A549 (cell line): ENCODE measurements at regions not wholly inside any gene's neighbourhood (a gene's known extent, or its start where the extent isn't known, plus 50 kb on each side); places are given as distances from the start of the nearest gene placed in this dataset.

ENCODE experiments used
- ATAC-seq, 2 experiments: fragments of 200-7000 bp in 1 of 2; fragments of >200 bp in 1 of 2; cut with Nextera tagmentation in 1 of 2; cut with Tn5 transposase in 1 of 2; 3 replicates each; pipeline versions ENCODE4 v1.8.0 to v1.9.1; 2018 to 2020; ENCODE audit warnings: mild to moderate bottlenecking in 1 of 2, moderate library complexity in 1 of 2
- CTCF ChIA-PET: fragments of 300-600 bp; sonication (Branson Sonifier 250); formaldehyde crosslinking; extraction: SDS; loops from one replicate; lab custom pipeline; 2021; ENCODE audit warnings: antibody characterized with exemption, inconsistent platforms; lab: Yijun Ruan, JAX
- POLR2A ChIA-PET: fragments of 350-600 bp; formaldehyde crosslinking; extraction: SDS; loops from one replicate; lab custom pipeline; 2021; ENCODE audit warnings: antibody characterized with exemption, inconsistent platforms; lab: Yijun Ruan, JAX
- DNase-seq, 2 experiments: peaks; one replicate each; pipeline versions ENCODE4 v3.0.0 to v3.0.0-alpha.2; 2011 to 2016; ENCODE audit warnings: low read depth in 1 of 2, low spot score in 1 of 2
- FAIRE-seq: peaks from 2 replicates; lab custom pipeline; 2011; peaks lifted over from hg19 to GRCh38; lab: Jason Lieb, UNC
- H3K27ac ChIP-seq, 2 experiments: fragments of >200 bp; sonication (Bioruptor Twin); formaldehyde crosslinking; 3 replicates each; pipeline ENCODE4 v1.5.1; 2016 to 2017
- H3K4me1 ChIP-seq: fragments of >200 bp; sonication (Bioruptor Twin); formaldehyde crosslinking; 3 replicates; pipeline ENCODE4 v1.6.1; 2016
- H3K4me2 ChIP-seq: fragments of >200 bp; sonication (Bioruptor Twin); formaldehyde crosslinking; 3 replicates; pipeline ENCODE4 v1.6.1; 2016
- H3K4me3 ChIP-seq: fragments of >200 bp; sonication (Bioruptor Twin); formaldehyde crosslinking; 3 replicates; pipeline ENCODE4 v1.5.1; 2016
- H3K9me3 ChIP-seq: fragments of >200 bp; sonication (Bioruptor Twin); formaldehyde crosslinking; 3 replicates; pipeline ENCODE4 v1.6.1; 2016
- CBX2 ChIP-seq: fragments of 200-600 bp; sonication (generic); IDR thresholded peaks from 2 replicates; pipeline ENCODE4 v1.6.1; 2016; ENCODE audit warnings: low read depth, mild to moderate bottlenecking, borderline replicate concordance
- CBX8 ChIP-seq: fragments of 200-600 bp; sonication (generic); IDR thresholded peaks from 2 replicates; pipeline ENCODE4 v1.6.1; 2016
- CHD4 ChIP-seq: fragments of 200-600 bp; sonication (generic); IDR thresholded peaks from 2 replicates; pipeline ENCODE4 v1.6.1; 2016; ENCODE audit warnings: antibody characterized with exemption, mild to moderate bottlenecking, borderline replicate concordance
- CTCF ChIP-seq: fragments of >200 bp; sonication (Bioruptor Twin); formaldehyde crosslinking; IDR thresholded peaks from 3 replicates; pipeline ENCODE4 v1.5.1; 2016
- FOSB ChIP-seq: fragments of 250-450 bp; sonication (Bioruptor Pico); IDR thresholded peaks from 2 replicates; pipeline ENCODE4 v1.5.0; 2020; ENCODE audit warnings: mild to moderate bottlenecking, moderate library complexity
- GATA3 ChIP-seq: IDR thresholded peaks from 2 replicates; pipeline ENCODE4 v1.6.1; 2012; ENCODE audit warnings: borderline replicate concordance
- HDAC2 ChIP-seq: fragments of 200-600 bp; sonication (generic); IDR thresholded peaks from 2 replicates; pipeline ENCODE4 v1.6.1; 2016
- HEYL ChIP-seq: fragments of 250-450 bp; sonication (Bioruptor Pico); IDR thresholded peaks from 2 replicates; pipeline ENCODE4 v1.8.0; 2021; ENCODE audit warnings: mild to moderate bottlenecking, moderate library complexity
- HOXB13 ChIP-seq: fragments of 250-450 bp; sonication (Bioruptor Pico); IDR thresholded peaks from 2 replicates; pipeline ENCODE4 v1.5.0; 2020; ENCODE audit warnings: low read depth, mild to moderate bottlenecking, moderate library complexity
- HOXB5 ChIP-seq: fragments of 250-450 bp; sonication (Bioruptor Pico); IDR thresholded peaks from 2 replicates; pipeline ENCODE4 v1.5.0; 2020; ENCODE audit warnings: mild to moderate bottlenecking, moderate library complexity
- JUN ChIP-seq, 2 experiments: fragments of >200 bp; sonication (Bioruptor Twin); formaldehyde crosslinking; IDR thresholded peaks; 2 replicates in 1 of 2; 3 replicates in 1 of 2; pipeline ENCODE4 v1.6.1; 2016 to 2017
- KDM5A ChIP-seq: fragments of 200-600 bp; sonication (generic); IDR thresholded peaks from 2 replicates; pipeline ENCODE4 v1.6.1; 2016; ENCODE audit warnings: antibody characterized with exemption, mild to moderate bottlenecking
- MAFK ChIP-seq: fragments of 450-650 bp; IDR thresholded peaks from 2 replicates; pipeline ENCODE4 v1.6.1; 2014; ENCODE audit not compliant: partially characterized antibody
- NFE2L2 ChIP-seq: fragments of 150-350 bp; conservative IDR thresholded peaks from 2 replicates; pipeline ENCODE4 v1.6.1; 2014; ENCODE audit warnings: low read length
- NR3C1 ChIP-seq: fragments of >200 bp; sonication (Bioruptor Twin); formaldehyde crosslinking; IDR thresholded peaks from 3 replicates; pipeline ENCODE4 v1.6.1; 2017
- PHF8 ChIP-seq: fragments of 200-600 bp; sonication (generic); IDR thresholded peaks from 2 replicates; pipeline ENCODE4 v1.6.1; 2016; ENCODE audit warnings: low read depth, mild to moderate bottlenecking, antibody characterized with exemption, moderate library complexity, borderline replicate concordance
- RAD21 ChIP-seq, 2 experiments: fragments of >200 bp in 1 of 2; sonication (Bioruptor Twin) in 1 of 2; formaldehyde crosslinking in 1 of 2; IDR thresholded peaks in 1 of 2; conservative IDR thresholded peaks in 1 of 2; 2 replicates in 1 of 2; 3 replicates in 1 of 2; pipeline ENCODE4 v1.6.1; 2012 to 2018; ENCODE audit warnings: inconsistent platforms in 1 of 2
- RARB ChIP-seq: fragments of 250-450 bp; sonication (Bioruptor Pico); IDR thresholded peaks from 2 replicates; pipeline ENCODE4 v1.8.0; 2021; ENCODE audit warnings: mild to moderate bottlenecking, moderate library complexity
- RNF2 ChIP-seq: fragments of 200-600 bp; sonication (generic); IDR thresholded peaks from 2 replicates; pipeline ENCODE4 v1.6.1; 2016; ENCODE audit warnings: low read depth, mild to moderate bottlenecking, antibody characterized with exemption, moderate library complexity, borderline replicate concordance
- SMC3 ChIP-seq: fragments of >200 bp; sonication (Bioruptor Twin); formaldehyde crosslinking; IDR thresholded peaks from 3 replicates; pipeline ENCODE4 v1.6.1; 2018; ENCODE audit warnings: inconsistent platforms
- SREBF2 ChIP-seq: fragments of 450-650 bp; IDR thresholded peaks from 2 replicates; pipeline ENCODE4 v1.6.1; 2014; ENCODE audit warnings: mild to moderate bottlenecking, moderate library complexity
- TFCP2L1 ChIP-seq: fragments of 250-450 bp; sonication (Bioruptor Pico); IDR thresholded peaks from 2 replicates; pipeline ENCODE4 v1.5.0; 2021; ENCODE audit warnings: mild to moderate bottlenecking
- ZC3H11A ChIP-seq: fragments of 450-650 bp; IDR thresholded peaks from 2 replicates; pipeline ENCODE4 v1.6.1; 2014; ENCODE audit warnings: antibody characterized with exemption, mild to moderate bottlenecking
- ZNF302 ChIP-seq: fragments of 250-450 bp; sonication (Bioruptor Pico); IDR thresholded peaks from 2 replicates; pipeline ENCODE4 v1.9.0; 2021; ENCODE audit warnings: inconsistent platforms, mild to moderate bottlenecking, moderate library complexity
- ZSCAN20 ChIP-seq: fragments of 250-450 bp; sonication (Bioruptor Pico); IDR thresholded peaks from 2 replicates; pipeline ENCODE4 v1.8.0; 2022; ENCODE audit warnings: mild to moderate bottlenecking, moderate library complexity
- WGBS: methylation state at CpG from one replicate; pipeline ENCODE4 v1.1.6; 2017; ENCODE audit errors: missing lambda C conversion rate; 5-methylcytosine and 5-hydroxymethylcytosine counted together
- TF ChIP-seq, protein P1 (sequence below): fragments of 150-350 bp; IDR thresholded peaks from 2 replicates; pipeline ENCODE4 v1.6.1; 2014; ENCODE audit warnings: low read depth, mild to moderate bottlenecking, low read length
- TF ChIP-seq, protein P2 (sequence below): IDR thresholded peaks from 2 replicates; pipeline ENCODE4 v1.6.1; 2012; ENCODE audit warnings: low read depth, borderline replicate concordance
- TF ChIP-seq, protein P3 (sequence below): fragments of >200 bp; sonication (Bioruptor Twin); formaldehyde crosslinking; IDR thresholded peaks from 2 replicates; pipeline ENCODE4 v1.6.1; 2016
- TF ChIP-seq, protein P4 (sequence below): fragments of 250-450 bp; sonication (Bioruptor Pico); IDR thresholded peaks from 2 replicates; pipeline ENCODE4 v1.5.0; 2021; ENCODE audit warnings: mild to moderate bottlenecking, moderate library complexity, borderline replicate concordance

DNA sequence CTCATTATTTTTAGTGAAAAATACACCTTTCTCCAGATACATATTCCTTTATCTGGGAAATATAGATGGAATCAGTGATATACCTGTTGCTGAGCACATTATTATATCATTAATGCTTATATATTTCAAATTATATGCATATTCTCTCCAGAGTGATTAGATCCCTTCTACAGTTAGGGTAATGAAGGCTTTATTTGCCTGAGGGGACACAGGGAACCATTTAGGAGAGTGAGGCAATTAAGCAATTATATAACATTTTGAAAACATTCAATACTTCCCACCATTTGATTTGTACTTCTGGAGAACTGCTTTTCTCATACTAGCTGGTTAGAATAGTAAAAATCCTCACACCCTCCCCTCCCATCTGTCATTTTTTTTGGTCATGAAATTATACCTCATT lies 212.8 kb upstream of the NOVA1 start (continued):
- TF ChIP-seq, protein P1, sequence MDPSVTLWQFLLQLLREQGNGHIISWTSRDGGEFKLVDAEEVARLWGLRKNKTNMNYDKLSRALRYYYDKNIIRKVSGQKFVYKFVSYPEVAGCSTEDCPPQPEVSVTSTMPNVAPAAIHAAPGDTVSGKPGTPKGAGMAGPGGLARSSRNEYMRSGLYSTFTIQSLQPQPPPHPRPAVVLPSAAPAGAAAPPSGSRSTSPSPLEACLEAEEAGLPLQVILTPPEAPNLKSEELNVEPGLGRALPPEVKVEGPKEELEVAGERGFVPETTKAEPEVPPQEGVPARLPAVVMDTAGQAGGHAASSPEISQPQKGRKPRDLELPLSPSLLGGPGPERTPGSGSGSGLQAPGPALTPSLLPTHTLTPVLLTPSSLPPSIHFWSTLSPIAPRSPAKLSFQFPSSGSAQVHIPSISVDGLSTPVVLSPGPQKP: no peak

DNA sequence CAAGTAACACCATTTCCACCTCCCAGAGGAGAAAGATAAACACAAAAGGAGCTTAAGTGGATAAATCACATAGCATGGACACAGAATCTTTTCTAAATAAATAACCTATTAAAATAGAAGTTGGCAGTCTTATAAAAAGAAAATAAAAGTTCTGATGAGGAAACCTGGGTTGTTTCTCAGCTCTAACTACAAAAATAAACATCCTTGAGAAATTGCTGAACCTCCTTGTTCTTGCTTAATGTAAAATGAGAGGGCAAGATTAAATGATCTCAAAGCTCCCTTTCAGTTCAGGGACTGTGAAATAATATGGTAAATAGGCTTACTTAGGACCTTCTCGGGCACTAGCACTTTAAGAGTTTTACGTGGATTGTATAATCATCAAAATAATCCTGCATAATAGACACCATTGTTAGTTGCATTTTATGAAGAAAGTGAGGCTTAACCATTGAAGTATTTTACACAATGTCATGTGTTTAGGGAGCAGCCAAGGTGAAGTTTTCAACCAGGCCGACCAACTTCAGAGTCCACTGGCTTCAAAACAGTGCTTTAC lies 214.0 kb upstream of the NOVA1 start:
- H3K4me2 ChIP-seq: peak overlapping the region; percentile 46
- TF ChIP-seq, protein P2, sequence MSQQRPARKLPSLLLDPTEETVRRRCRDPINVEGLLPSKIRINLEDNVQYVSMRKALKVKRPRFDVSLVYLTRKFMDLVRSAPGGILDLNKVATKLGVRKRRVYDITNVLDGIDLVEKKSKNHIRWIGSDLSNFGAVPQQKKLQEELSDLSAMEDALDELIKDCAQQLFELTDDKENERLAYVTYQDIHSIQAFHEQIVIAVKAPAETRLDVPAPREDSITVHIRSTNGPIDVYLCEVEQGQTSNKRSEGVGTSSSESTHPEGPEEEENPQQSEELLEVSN: no peak
- TF ChIP-seq GATA3 (no peak), HDAC2 (no peak), RAD21 (conservative IDR thresholded peaks at IDR 0.05 in 1 of 2, IDR thresholded peaks at IDR 0.05 in 1 of 2) (no peak), SMC3 (no peak), HOXB13 (CRISPR knock-in tag) (no peak), PHF8 (no peak), CTCF (no peak), KDM5A (no peak), FOSB (CRISPR knock-in tag) (no peak), JUN (IDR thresholded peaks at IDR 0.05) (no peak), MAFK (no peak), NR3C1 (no peak), SREBF2 (no peak), TFCP2L1 (CRISPR knock-in tag) (no peak), CHD4 (no peak), HOXB5 (CRISPR knock-in tag) (no peak)
- TF ChIP-seq, protein P1: no peak
- TF ChIP-seq, protein P3, sequence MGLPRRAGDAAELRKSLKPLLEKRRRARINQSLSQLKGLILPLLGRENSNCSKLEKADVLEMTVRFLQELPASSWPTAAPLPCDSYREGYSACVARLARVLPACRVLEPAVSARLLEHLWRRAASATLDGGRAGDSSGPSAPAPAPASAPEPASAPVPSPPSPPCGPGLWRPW: no peak
- TF ChIP-seq, all 56 proteins: peak for 0
- DNase-seq: peak in 1 of 2 experiments; percentile 18
- Histone ChIP-seq H3K4me3 (no peak overlapping the region), H3K4me1 (peaks cover 23% of the 10 kb centered on the region), H3K9me3 (no peaks in the 10 kb centered on the region), H3K27ac (peak overlapping the region in 1 of 2 experiments; percentile 23; a peak in 2 of 6 replicates)
- FAIRE-seq: no peak
- ChIA-PET POLR2A (no interaction called here), CTCF (no interaction called here)
- ATAC-seq: no peak
- 49% methylated on average over 3 of the region's 3 CpGs for WGBS

DNA sequence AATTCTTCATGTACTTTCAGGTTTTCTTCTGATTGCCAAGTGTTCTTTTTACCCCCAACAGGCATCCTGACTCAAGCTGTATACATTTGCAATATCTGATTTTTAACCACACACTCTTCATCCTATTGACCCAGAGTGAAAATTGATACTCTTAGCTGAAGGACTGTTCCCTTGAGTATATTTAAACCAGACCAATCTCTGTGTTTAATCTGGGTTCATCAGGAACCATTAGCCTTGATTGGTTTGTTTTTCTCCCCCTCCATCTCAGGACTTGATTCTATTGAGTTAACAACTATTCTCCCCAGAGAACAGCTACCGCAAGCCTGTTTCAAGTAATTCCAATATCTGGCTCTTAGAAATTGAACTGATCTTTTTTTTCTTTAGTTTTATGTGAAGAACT lies 222.3 kb upstream of the NOVA1 start:
- no peaks in the 10 kb centered on the region for H3K9me3 ChIP-seq
- FAIRE-seq (no peak), ATAC-seq (no peak; a peak in 1 of 6 replicates), DNase-seq (no peak)
- WGBS: 75% methylated on average over 1 of the region's 1 CpG
- ChIA-PET CTCF (no interaction called here), POLR2A (no interaction called here)
- H3K27ac ChIP-seq: 0 out of 6 replicates have a peak overlapping the region, but pooled peaks of 1 of the 2 experiments have one; percentile 37
- no peak overlapping the region for H3K4me3 ChIP-seq
- H3K4me1 ChIP-seq: peaks cover 15% of the 10 kb centered on the region; the same call in 2 of the 3 replicates
- H3K4me2 ChIP-seq: peak overlapping the region; percentile 58
- TF ChIP-seq RARB (CRISPR knock-in tag): no peak
- TF ChIP-seq, protein P4, sequence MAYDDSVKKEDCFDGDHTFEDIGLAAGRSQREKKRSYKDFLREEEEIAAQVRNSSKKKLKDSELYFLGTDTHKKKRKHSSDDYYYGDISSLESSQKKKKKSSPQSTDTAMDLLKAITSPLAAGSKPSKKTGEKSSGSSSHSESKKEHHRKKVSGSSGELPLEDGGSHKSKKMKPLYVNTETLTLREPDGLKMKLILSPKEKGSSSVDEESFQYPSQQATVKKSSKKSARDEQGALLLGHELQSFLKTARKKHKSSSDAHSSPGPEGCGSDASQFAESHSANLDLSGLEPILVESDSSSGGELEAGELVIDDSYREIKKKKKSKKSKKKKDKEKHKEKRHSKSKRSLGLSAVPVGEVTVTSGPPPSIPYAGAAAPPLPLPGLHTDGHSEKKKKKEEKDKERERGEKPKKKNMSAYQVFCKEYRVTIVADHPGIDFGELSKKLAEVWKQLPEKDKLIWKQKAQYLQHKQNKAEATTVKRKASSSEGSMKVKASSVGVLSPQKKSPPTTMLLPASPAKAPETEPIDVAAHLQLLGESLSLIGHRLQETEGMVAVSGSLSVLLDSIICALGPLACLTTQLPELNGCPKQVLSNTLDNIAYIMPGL (CRISPR knock-in tag): no peak
- no peak for TF ChIP-seq HDAC2
- TF ChIP-seq PHF8: no peak
- TF ChIP-seq, protein P2: no peak
- no peak for TF ChIP-seq ZC3H11A
- no peak for TF ChIP-seq CBX8
- no peak for TF ChIP-seq CBX2
- no peak for TF ChIP-seq NFE2L2
- TF ChIP-seq RNF2: no peak
- no peak for TF ChIP-seq ZSCAN20
- TF ChIP-seq ZNF302 (CRISPR knock-in tag): no peak
- TF ChIP-seq HEYL (CRISPR knock-in tag): no peak
